Neuronal stem cell (in vitro differentiated cells): ENCODE measurements at regions not wholly inside any gene's neighbourhood (a gene's known extent, or its start where the extent isn't known, plus 50 kb on each side); places are given as distances from the start of the nearest gene placed in this dataset.

ENCODE experiments used
- DNase-seq: peaks from one replicate; pipeline ENCODE4 v3.0.0-alpha.2; 2013; ENCODE audit warnings: low spot score
- H2AFZ ChIP-seq: one replicate; pipeline ENCODE4 v1.6.1; 2013; ENCODE audit warnings: mild to moderate bottlenecking, low read length, inconsistent platforms
- H2AK5ac ChIP-seq: 2 replicates; pipeline ENCODE4 v1.6.1; 2013; ENCODE audit warnings: low read depth, mild to moderate bottlenecking, inconsistent platforms, low read length, moderate library complexity, mixed read lengths
- H2BK120ac ChIP-seq: 2 replicates; pipeline ENCODE4 v1.6.1; 2013; ENCODE audit warnings: low read depth, mild to moderate bottlenecking, inconsistent platforms, low read length, moderate library complexity, mixed read lengths
- H2BK12ac ChIP-seq: one replicate; pipeline ENCODE4 v1.6.1; 2013; ENCODE audit warnings: low read length, inconsistent platforms
- H2BK15ac ChIP-seq: 2 replicates; pipeline ENCODE4 v1.6.1; 2013; ENCODE audit warnings: mild to moderate bottlenecking, low read length, inconsistent platforms, mixed read lengths
- H2BK5ac ChIP-seq: one replicate; pipeline ENCODE4 v1.6.1; 2013; ENCODE audit warnings: inconsistent platforms, mild to moderate bottlenecking, low read length, moderate library complexity
- H3K14ac ChIP-seq: one replicate; pipeline ENCODE4 v1.6.1; 2013; ENCODE audit warnings: low read length, inconsistent platforms
- H3K18ac ChIP-seq: 2 replicates; pipeline ENCODE4 v1.6.1; 2013; ENCODE audit warnings: low read length, inconsistent platforms
- H3K23ac ChIP-seq: 2 replicates; pipeline ENCODE4 v1.6.1; 2013; ENCODE audit warnings: low read depth, mild to moderate bottlenecking, mixed read lengths, low read length, inconsistent platforms; ENCODE audit not compliant: poor library complexity
- H3K27ac ChIP-seq: replicated peaks from 3 replicates; pipeline ENCODE4 v1.5.1; 2013; ENCODE audit warnings: low read length, inconsistent platforms
- H3K27me3 ChIP-seq, 3 experiments: 2 replicates each; pipeline ENCODE4 v1.6.1; 2013; ENCODE audit warnings: low read length in 3 of 3, mild to moderate bottlenecking in 2 of 3, inconsistent platforms in 1 of 3, low read depth in 1 of 3, mixed read lengths in 1 of 3, moderate library complexity in 1 of 3; ENCODE audit not compliant: control insufficient read depth in 3 of 3, insufficient read depth in 3 of 3
- H3K36me3 ChIP-seq, 2 donors: replicated peaks in 1 of 2; 2 replicates each; pipeline ENCODE4 v1.6.1; 2013; ENCODE audit warnings: low read length in 2 of 2; ENCODE audit not compliant: control insufficient read depth in 2 of 2, insufficient read depth in 2 of 2
- H3K4ac ChIP-seq: 2 replicates; pipeline ENCODE4 v1.6.1; 2013; ENCODE audit warnings: inconsistent platforms, mild to moderate bottlenecking, low read length, moderate library complexity
- H3K4me1 ChIP-seq, 2 donors: 1 replicate in 1 of 2; 2 replicates in 1 of 2; pipeline ENCODE4 v1.6.1; 2013; ENCODE audit warnings: low read length in 2 of 2, low read depth in 1 of 2; ENCODE audit not compliant: control insufficient read depth in 2 of 2, insufficient read depth in 1 of 2
- H3K4me2 ChIP-seq: one replicate; pipeline ENCODE4 v1.6.1; 2013; ENCODE audit warnings: mild to moderate bottlenecking, low read length, inconsistent platforms; ENCODE audit not compliant: insufficient read depth, poor library complexity, severe bottlenecking
- H3K4me3 ChIP-seq, 2 donors: 2 replicates each; pipeline ENCODE4 v1.5.1; 2013; ENCODE audit warnings: low read length in 2 of 2, mild to moderate bottlenecking in 2 of 2, inconsistent platforms in 1 of 2, moderate library complexity in 1 of 2
- H3K79me1 ChIP-seq: one replicate; pipeline ENCODE4 v1.6.1; 2013; ENCODE audit warnings: low read depth, mild to moderate bottlenecking, inconsistent platforms, low read length, moderate library complexity
- H3K9ac ChIP-seq: one replicate; pipeline ENCODE4 v1.6.1; 2013; ENCODE audit warnings: mild to moderate bottlenecking, low read depth, low read length, inconsistent platforms; ENCODE audit not compliant: poor library complexity
- H3K9me3 ChIP-seq, 2 donors: replicated peaks in 1 of 2; 2 replicates each; pipeline versions ENCODE3 to v1.6.1; 2013; ENCODE audit warnings: low read length in 2 of 2, mild to moderate bottlenecking in 2 of 2, inconsistent platforms in 1 of 2, low read depth in 1 of 2, mixed read lengths in 1 of 2, moderate library complexity in 1 of 2; ENCODE audit not compliant: control insufficient read depth in 2 of 2, insufficient read depth in 1 of 2
- H4K8ac ChIP-seq: one replicate; pipeline ENCODE4 v1.6.1; 2013; ENCODE audit warnings: low read depth, mild to moderate bottlenecking, inconsistent platforms, low read length, moderate library complexity
- H4K91ac ChIP-seq: one replicate; pipeline ENCODE4 v1.6.1; 2013; ENCODE audit warnings: low read length, low read depth, mild to moderate bottlenecking, inconsistent platforms; ENCODE audit not compliant: poor library complexity
- WGBS, 2 donors: extraction: QIAGEN DNeasy Blood & Tissue Kit; methylation state at CpG; one replicate each; pipeline ENCODE4 v1.1.7; 2013; ENCODE audit warnings: missing lambda C conversion rate in 2 of 2, mixed read lengths in 1 of 2; ENCODE audit not compliant: insufficient read length in 2 of 2, insufficient replicate concordance in 1 of 2; ENCODE audit errors: extremely low coverage in 2 of 2; 5-methylcytosine and 5-hydroxymethylcytosine counted together

DNA sequence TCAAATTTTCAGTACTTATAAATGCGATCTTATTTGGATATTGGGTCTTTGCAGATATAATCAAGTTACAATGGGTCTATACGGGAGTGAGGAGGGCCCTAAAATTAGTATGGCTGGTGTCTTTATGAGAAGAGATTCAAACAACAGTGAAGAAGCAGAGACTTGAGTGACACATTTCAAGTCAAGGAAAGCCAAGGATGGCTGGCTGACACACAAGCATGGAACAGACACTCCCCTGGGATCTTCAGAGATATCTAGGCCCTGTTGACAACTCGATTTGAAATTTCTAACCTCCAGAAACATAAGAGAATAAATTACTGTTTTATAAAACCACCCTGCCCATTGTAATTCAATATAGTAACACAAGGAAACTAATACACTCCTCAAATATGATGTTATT lies 1886.0 kb upstream of the PCDH7 start:
- Histone ChIP-seq H2BK5ac (no peak overlapping the region), H2AFZ (no peak overlapping the region), H3K23ac (no peak overlapping the region), H3K27me3 (no peaks in the 10 kb centered on the region), H3K4ac (no peak overlapping the region), H3K14ac (no peak overlapping the region), H2BK15ac (no peak overlapping the region), H2BK12ac (no peak overlapping the region), H3K18ac (no peak overlapping the region), H3K27ac (no peak overlapping the region), H3K4me2 (no peak overlapping the region), H3K4me1 (no peaks in the 10 kb centered on the region), H2AK5ac (no peak overlapping the region), H3K9me3 (no peaks in the 10 kb centered on the region), H3K4me3 (no peak overlapping the region), H3K36me3 (no peaks in the 10 kb centered on the region), H2BK120ac (no peak overlapping the region), H4K91ac (no peak overlapping the region), H3K9ac (no peak overlapping the region), H3K79me1 (no peaks in the 10 kb centered on the region), H4K8ac (no peak overlapping the region)
- DNase-seq = no peak
- no CpG with 5 or more reads among the region's 3 CpGs for WGBS, 2 donors

- no peak overlapping the region for H3K18ac ChIP-seq
Observed at GRCh38 chr4:28835501-28835900, 1884.7 kb upstream of the PCDH7 start.

GRCh38 chr4:28842271-28842670 lies 1877.9 kb upstream of the PCDH7 start:
- H4K8ac ChIP-seq = no peak overlapping the region
- WGBS, 2 donors = no CpG with 5 or more reads among the region's 6 CpGs

More at GRCh38 chr4:28835501-28835900, 1884.7 kb upstream of the PCDH7 start:
- Histone ChIP-seq H3K79me1 (no peaks in the 10 kb centered on the region), H3K23ac (no peak overlapping the region), H3K36me3 (no peaks in the 10 kb centered on the region), H2BK12ac (no peak overlapping the region), H2BK120ac (no peak overlapping the region), H3K9ac (no peak overlapping the region), H3K27me3 (no peaks in the 10 kb centered on the region), H2BK5ac (no peak overlapping the region), H3K4ac (no peak overlapping the region), H4K8ac (no peak overlapping the region), H3K27ac (no peak overlapping the region), H3K4me1 (no peaks in the 10 kb centered on the region), H3K4me2 (no peak overlapping the region), H2AFZ (no peak overlapping the region), H2BK15ac (no peak overlapping the region), H3K14ac (no peak overlapping the region), H4K91ac (no peak overlapping the region), H2AK5ac (no peak overlapping the region), H3K4me3 (no peak overlapping the region), H3K9me3 (no peaks in the 10 kb centered on the region)
- no peak for DNase-seq

GRCh38 chr4:28845158-28845557 lies 1875.0 kb upstream of the PCDH7 start:
- Histone ChIP-seq H4K8ac (no peak overlapping the region), H2BK12ac (no peak overlapping the region), H3K27ac (no peak overlapping the region), H3K4me3 (no peak overlapping the region), H2BK120ac (no peak overlapping the region), H3K4ac (no peak overlapping the region), H3K27me3 (no peaks in the 10 kb centered on the region), H3K18ac (no peak overlapping the region), H2BK5ac (no peak overlapping the region), H3K9ac (no peak overlapping the region), H2BK15ac (no peak overlapping the region), H4K91ac (no peak overlapping the region), H3K9me3 (no peaks in the 10 kb centered on the region), H3K4me2 (no peak overlapping the region), H3K23ac (no peak overlapping the region), H2AFZ (no peak overlapping the region), H3K4me1 (no peaks in the 10 kb centered on the region), H3K36me3 (no peaks in the 10 kb centered on the region), H3K79me1 (no peaks in the 10 kb centered on the region), H2AK5ac (no peak overlapping the region), H3K14ac (no peak overlapping the region)
- DNase-seq = no peak

More at GRCh38 chr4:28842271-28842670, 1877.9 kb upstream of the PCDH7 start:
- Histone ChIP-seq H3K79me1 (no peaks in the 10 kb centered on the region), H3K9ac (no peak overlapping the region), H4K91ac (no peak overlapping the region), H3K4me2 (no peak overlapping the region), H3K4me3 (no peak overlapping the region), H3K9me3 (no peaks in the 10 kb centered on the region), H3K27ac (no peak overlapping the region), H3K14ac (no peak overlapping the region), H2BK120ac (no peak overlapping the region), H3K4me1 (no peaks in the 10 kb centered on the region), H2BK12ac (no peak overlapping the region), H3K18ac (no peak overlapping the region), H2BK15ac (no peak overlapping the region), H2AFZ (no peak overlapping the region), H2AK5ac (no peak overlapping the region), H2BK5ac (no peak overlapping the region), H3K23ac (no peak overlapping the region), H3K36me3 (no peaks in the 10 kb centered on the region), H3K27me3 (no peaks in the 10 kb centered on the region), H3K4ac (no peak overlapping the region)
- no peak for DNase-seq
